ENCODE measurements at regions not wholly inside any gene's neighbourhood (a gene's known extent, or its start where the extent isn't known, plus 50 kb on each side); places are given as distances from the start of the nearest gene placed in this dataset.

GRCh38 chr5:145495196-145495595 is 339.9 kb downstream of the PRELID2 start:
- CTCF ChIA-PET, result no interaction called here
- H3K4me3 ChIP-seq (ENCODE audit: low read depth in 2 of 2, low read length in 2 of 2), result no peak overlapping the region
- no peaks in the 10 kb centered on the region for H3K4me1 ChIP-seq (ENCODE audit: control insufficient read depth, insufficient read depth, low read length)
- no peak for DNase-seq (ENCODE audit: low read depth, low spot score)
- TF ChIP-seq POLR2AphosphoS5 (IDR thresholded peaks at IDR 0.05; ENCODE audit: low read depth, low read length), result no peak
- TF ChIP-seq CTCF (IDR thresholded peaks at IDR 0.05), result no peak
- TF ChIP-seq TCF7L2 (IDR thresholded peaks at IDR 0.05; ENCODE audit: low read depth, low read length), result no peak
- no peak for TF ChIP-seq SIN3A (IDR thresholded peaks at IDR 0.05; ENCODE audit: borderline replicate concordance, insufficient read depth, low read depth, low read length)
- no peak overlapping the region for H3K27ac ChIP-seq (ENCODE audit: low read length)
- no peaks in the 10 kb centered on the region for H3K36me3 ChIP-seq (ENCODE audit: control insufficient read depth, insufficient read depth, low read length)
- in situ Hi-C loops (cut with HindIII; ENCODE audit: low pct_unique_long_range_greater_than_20kb, low sequenced_read_pairs), result no loop called here
- POLR2A ChIA-PET, result no interaction called here
- intact Hi-C loops (cut with micrococcal nuclease; ENCODE audit: unreplicated experiment), result no loop called here
- no TSS peak for BruUV-seq (replicated peaks)
- ATAC-seq, result no peak
- H3K9me3 ChIP-seq (ENCODE audit: control insufficient read depth, insufficient read depth, low read depth, low read length), result no peaks in the 10 kb centered on the region
- H3K27me3 ChIP-seq (ENCODE audit: control insufficient read depth, insufficient read depth, low read length), result no peaks in the 10 kb centered on the region

GRCh38 chr5:145493435-145493834 is 341.7 kb downstream of the PRELID2 start:
- Histone ChIP-seq H3K4me3 (ENCODE audit: low read depth in 2 of 2, low read length in 2 of 2) (no peak overlapping the region), H3K27me3 (ENCODE audit: control insufficient read depth, insufficient read depth, low read length) (no peaks in the 10 kb centered on the region), H3K9me3 (ENCODE audit: control insufficient read depth, insufficient read depth, low read depth, low read length) (no peaks in the 10 kb centered on the region), H3K4me1 (ENCODE audit: control insufficient read depth, insufficient read depth, low read length) (no peaks in the 10 kb centered on the region), H3K36me3 (ENCODE audit: control insufficient read depth, insufficient read depth, low read length) (no peaks in the 10 kb centered on the region), H3K27ac (ENCODE audit: low read length) (no peak overlapping the region)
- ChIA-PET POLR2A (no interaction called here), CTCF (no interaction called here)
- in situ Hi-C loops (cut with HindIII; ENCODE audit: low pct_unique_long_range_greater_than_20kb, low sequenced_read_pairs) (no loop called here), intact Hi-C loops (cut with micrococcal nuclease; ENCODE audit: unreplicated experiment) (no loop called here)
- no peak for ATAC-seq
- no peak for TF ChIP-seq POLR2AphosphoS5 (IDR thresholded peaks at IDR 0.05; ENCODE audit: low read depth, low read length)
- no peak for TF ChIP-seq SIN3A (IDR thresholded peaks at IDR 0.05; ENCODE audit: borderline replicate concordance, insufficient read depth, low read depth, low read length)
- no peak for TF ChIP-seq REST (IDR thresholded peaks at IDR 0.05; ENCODE audit: insufficient read depth in 1 of 2, low read depth in 2 of 2, low read length in 1 of 2)
- no peak for TF ChIP-seq TCF7L2 (IDR thresholded peaks at IDR 0.05; ENCODE audit: low read depth, low read length)
- no TSS peak for BruUV-seq (replicated peaks)
- DNase-seq (ENCODE audit: low read depth, low spot score), result no peak

GRCh38 chr5:145489516-145489915 is 345.6 kb downstream of the PRELID2 start:
- in situ Hi-C loops (cut with HindIII; ENCODE audit: low pct_unique_long_range_greater_than_20kb, low sequenced_read_pairs), result no loop called here
- intact Hi-C loops (cut with micrococcal nuclease; ENCODE audit: unreplicated experiment), result no loop called here
- ATAC-seq, result no peak

More at GRCh38 chr5:145489516-145489915, 345.6 kb downstream of the PRELID2 start:
- H3K36me3 ChIP-seq (ENCODE audit: control insufficient read depth, insufficient read depth, low read length), result no peaks in the 10 kb centered on the region
- no peaks in the 10 kb centered on the region for H3K27me3 ChIP-seq (ENCODE audit: control insufficient read depth, insufficient read depth, low read length)
- no peak overlapping the region for H3K4me3 ChIP-seq (ENCODE audit: low read depth in 2 of 2, low read length in 2 of 2)
- no peaks in the 10 kb centered on the region for H3K9me3 ChIP-seq (ENCODE audit: control insufficient read depth, insufficient read depth, low read depth, low read length)
- BruUV-seq (replicated peaks), result no TSS peak
- H3K4me1 ChIP-seq (ENCODE audit: control insufficient read depth, insufficient read depth, low read length), result no peaks in the 10 kb centered on the region
- no peak for TF ChIP-seq TCF7L2 (IDR thresholded peaks at IDR 0.05; ENCODE audit: low read depth, low read length)
- TF ChIP-seq POLR2AphosphoS5 (IDR thresholded peaks at IDR 0.05; ENCODE audit: low read depth, low read length), result no peak
- no peak for TF ChIP-seq REST (IDR thresholded peaks at IDR 0.05; ENCODE audit: insufficient read depth in 1 of 2, low read depth in 2 of 2, low read length in 1 of 2)
- no peak for TF ChIP-seq SIN3A (IDR thresholded peaks at IDR 0.05; ENCODE audit: borderline replicate concordance, insufficient read depth, low read depth, low read length)
- no peak for TF ChIP-seq CTCF (IDR thresholded peaks at IDR 0.05)
- no peak overlapping the region for H3K27ac ChIP-seq (ENCODE audit: low read length)
- POLR2A ChIA-PET, result no interaction called here
- DNase-seq (ENCODE audit: low read depth, low spot score), result no peak
- CTCF ChIA-PET, result no interaction called here
